Colonic mucosa (tissue), 4 donors: ENCODE measurements at regions not wholly inside any gene's neighbourhood (a gene's known extent, or its start where the extent isn't known, plus 50 kb on each side); places are given as distances from the start of the nearest gene placed in this dataset.

ENCODE experiments used
- DNase-seq: peaks from one replicate; pipeline ENCODE4 v3.0.0-alpha.2; 2020
- H3K27ac ChIP-seq: fragments of 200-600 bp; one replicate; pipeline ENCODE4 v1.8.0; 2021
- H3K27me3 ChIP-seq: fragments of 200-600 bp; one replicate; pipeline ENCODE4 v1.8.0; 2021
- H3K36me3 ChIP-seq: fragments of 200-600 bp; one replicate; pipeline ENCODE4 v1.8.0; 2021
- H3K4me1 ChIP-seq: fragments of 200-600 bp; one replicate; pipeline ENCODE4 v1.8.0; 2021; ENCODE audit warnings: mild to moderate bottlenecking
- H3K4me3 ChIP-seq: fragments of 200-600 bp; one replicate; pipeline ENCODE4 v1.8.0; 2021
- H3K9ac ChIP-seq, 2 donors: one replicate each; pipeline ENCODE4 v1.7.0; 2013; ENCODE audit warnings: control low read depth in 2 of 2, low read depth in 2 of 2, low read length in 2 of 2
- H3K9me3 ChIP-seq: fragments of 200-600 bp; one replicate; pipeline ENCODE4 v1.8.0; 2021
- CTCF ChIP-seq: fragments of 200-600 bp; IDR thresholded peaks from one replicate; pipeline ENCODE4 v1.8.0; 2022; ENCODE audit warnings: antibody characterized with exemption, mild to moderate bottlenecking
- intact Hi-C: fragments of 100-400 bp; cut with DNase I; formaldehyde crosslinking; loops from one replicate; pipeline ENCODE4 v1.14.1; 2022
- donor health status: healthy.
- donor health status: DM: no; HTN: no; CAD: no.
- donor health status: DM: no; HTN: no; CAD: no.

DNA sequence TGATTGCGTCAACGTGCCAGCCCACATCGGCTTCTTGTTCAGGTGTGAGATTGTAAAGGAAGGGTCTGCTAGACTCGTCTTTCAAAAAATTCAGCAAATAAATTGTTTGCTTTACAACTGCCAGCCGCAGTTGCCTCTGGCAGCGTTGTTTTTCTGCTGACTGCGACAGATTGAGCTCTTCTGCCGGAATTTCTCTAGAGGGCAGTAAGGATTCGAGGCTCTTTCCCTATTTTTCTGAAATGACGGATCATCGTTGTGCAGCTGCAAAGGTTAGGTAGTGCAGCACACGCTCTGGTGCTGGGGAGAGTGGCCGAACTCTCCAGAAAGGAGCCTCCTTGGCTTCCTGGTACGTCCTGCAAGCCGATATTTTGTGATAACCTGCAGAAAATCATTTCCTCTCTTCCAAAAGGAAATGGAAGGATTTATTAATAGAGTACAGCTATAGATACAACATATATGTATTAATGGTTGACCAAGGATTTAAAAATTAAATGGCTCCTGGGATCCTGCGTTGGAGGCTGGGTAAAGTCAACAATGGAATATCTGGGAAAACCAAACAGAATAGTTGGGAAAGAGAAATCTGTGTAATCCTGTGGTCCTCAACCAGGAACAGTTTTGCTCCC is 121.9 kb upstream of the ZFP64 start:
- intact Hi-C loops: no loop called here
- no peak for DNase-seq
- H3K36me3 ChIP-seq: no peaks in the 10 kb centered on the region
- H3K9ac ChIP-seq: no peak overlapping the region
- H3K9me3 ChIP-seq: no peaks in the 10 kb centered on the region
- no peak overlapping the region for H3K4me3 ChIP-seq
- TF ChIP-seq CTCF: no peak
- no peaks in the 10 kb centered on the region for H3K27me3 ChIP-seq
- H3K4me1 ChIP-seq: no peaks in the 10 kb centered on the region
- H3K27ac ChIP-seq: no peak overlapping the region

DNA sequence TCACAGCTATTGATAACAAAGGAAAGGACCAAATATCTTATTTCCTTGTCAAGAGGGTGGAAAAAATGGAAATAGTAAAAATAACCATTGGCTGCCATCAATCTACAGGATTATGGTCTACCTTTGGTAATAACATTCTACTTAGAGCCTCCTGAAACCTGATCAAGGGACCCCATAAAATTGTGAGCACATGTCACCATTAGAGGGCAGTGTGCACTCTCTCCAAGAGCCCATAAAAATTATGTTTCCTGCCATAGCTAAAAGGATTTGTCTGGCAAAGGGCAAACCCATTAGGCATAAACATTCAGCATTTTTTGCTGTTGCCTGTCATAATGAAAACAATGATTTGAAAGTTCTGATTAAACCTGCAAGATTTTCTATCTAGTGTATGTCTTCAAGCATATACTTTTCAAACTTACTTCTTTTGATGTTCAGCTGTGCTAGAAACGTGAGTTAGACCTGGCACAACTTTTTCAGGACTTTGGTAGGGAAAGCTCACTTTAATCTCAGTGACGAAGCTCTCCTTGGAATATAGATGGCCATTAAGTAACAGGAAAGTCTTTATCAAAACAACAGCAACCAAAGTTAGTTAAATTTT is 120.7 kb upstream of the ZFP64 start:
- intact Hi-C loops: no loop called here
- Histone ChIP-seq H3K9ac (no peak overlapping the region), H3K9me3 (no peaks in the 10 kb centered on the region), H3K27me3 (no peaks in the 10 kb centered on the region), H3K36me3 (no peaks in the 10 kb centered on the region), H3K4me3 (no peak overlapping the region), H3K27ac (no peak overlapping the region), H3K4me1 (no peaks in the 10 kb centered on the region)
- TF ChIP-seq CTCF: peak; percentile 56
- peak; percentile 34 for DNase-seq

GRCh38 chr20:52311209-52311794 is 119.7 kb upstream of the ZFP64 start:
- intact Hi-C loops: no loop called here
- no peaks in the 10 kb centered on the region for H3K27me3 ChIP-seq
- H3K9me3 ChIP-seq: no peaks in the 10 kb centered on the region
- H3K4me3 ChIP-seq: no peak overlapping the region
- no peak for TF ChIP-seq CTCF
- no peaks in the 10 kb centered on the region for H3K36me3 ChIP-seq
- H3K4me1 ChIP-seq: no peaks in the 10 kb centered on the region
- H3K27ac ChIP-seq: no peak overlapping the region
- no peak for DNase-seq
- H3K9ac ChIP-seq: no peak overlapping the region

DNA sequence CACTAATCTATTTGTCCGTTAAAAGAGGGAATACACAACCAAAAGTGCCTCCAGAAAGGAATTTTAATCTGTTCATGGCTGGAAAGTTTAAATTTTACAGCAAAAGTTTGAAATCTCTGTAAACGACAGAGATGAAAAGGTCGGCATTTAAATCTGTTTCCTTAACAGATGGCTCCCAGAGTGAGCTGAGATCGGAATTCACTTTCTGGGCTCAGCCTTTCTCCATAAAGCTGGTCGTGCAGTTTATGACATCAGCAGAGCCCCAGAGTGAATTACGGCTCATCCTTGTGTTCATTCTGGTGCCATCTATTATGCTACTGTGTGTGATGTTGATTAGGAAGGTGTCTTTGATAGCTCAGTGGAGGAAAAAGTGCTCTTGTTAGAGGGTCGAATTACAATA is 117.6 kb upstream of the ZFP64 start:
- Histone ChIP-seq H3K36me3 (no peaks in the 10 kb centered on the region), H3K4me1 (no peaks in the 10 kb centered on the region), H3K27me3 (no peaks in the 10 kb centered on the region), H3K9me3 (no peaks in the 10 kb centered on the region), H3K9ac (no peak overlapping the region), H3K27ac (no peak overlapping the region), H3K4me3 (no peak overlapping the region)
- intact Hi-C loops: no loop called here
- no peak for DNase-seq
- TF ChIP-seq CTCF: no peak

DNA sequence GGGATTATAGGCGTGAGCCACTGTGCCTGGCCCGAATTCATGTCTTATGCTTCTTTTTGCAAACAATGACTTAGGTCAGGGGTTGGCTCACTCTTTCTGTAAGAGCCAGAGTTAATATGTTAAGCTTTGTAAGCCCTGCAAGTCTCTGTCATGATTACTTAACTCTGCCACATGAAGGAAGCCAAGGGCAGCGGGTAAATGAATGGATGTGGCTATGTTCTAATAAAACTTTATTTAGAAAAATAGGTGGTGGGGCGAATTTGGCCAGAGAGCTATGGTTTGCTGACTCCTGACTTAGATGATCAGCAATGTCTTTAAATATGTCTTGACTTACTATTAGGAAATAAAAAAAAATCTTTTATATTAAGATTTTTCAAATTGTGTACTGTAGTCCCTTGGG is 114.9 kb upstream of the ZFP64 start:
- no peak for DNase-seq
- H3K4me1 ChIP-seq: no peaks in the 10 kb centered on the region
- no peak overlapping the region for H3K4me3 ChIP-seq
- no peaks in the 10 kb centered on the region for H3K27me3 ChIP-seq
- no peak for TF ChIP-seq CTCF
- H3K9ac ChIP-seq: no peak overlapping the region
- intact Hi-C loops: no loop called here
- H3K27ac ChIP-seq: no peak overlapping the region
- H3K9me3 ChIP-seq: no peaks in the 10 kb centered on the region
- H3K36me3 ChIP-seq: no peaks in the 10 kb centered on the region
